Inflammatory macrophage treated with lipopolysaccharide for 4 hours (primary cell): ENCODE measurements at regions not wholly inside any gene's neighbourhood (a gene's known extent, or its start where the extent isn't known, plus 50 kb on each side); places are given as distances from the start of the nearest gene placed in this dataset.

Source experiments
- DNase-seq: peaks from one replicate; pipeline ENCODE4 v3.0.0-alpha.2; 2020

- no peak for DNase-seq
Observed at GRCh38 chr3:193938613-193939012, 197.3 kb upstream of the HES1 start.

- no peak for DNase-seq
Observed at GRCh38 chr3:193939527-193939926, 196.4 kb upstream of the HES1 start.

- DNase-seq = no peak
Observed at GRCh38 chr3:193940526-193940925, 195.4 kb upstream of the HES1 start.

- DNase-seq = no peak
Observed at GRCh38 chr3:193941486-193941885, 194.5 kb upstream of the HES1 start.

GRCh38 chr3:193942516-193943055, 193.4 kb upstream of the HES1 start:
- no peak for DNase-seq

GRCh38 chr3:193943200-193943599, 192.7 kb upstream of the HES1 start:
- DNase-seq = no peak

- DNase-seq = no peak
Observed at GRCh38 chr3:193943851-193944517, 192.0 kb upstream of the HES1 start.

GRCh38 chr3:193944518-193944884, 191.4 kb upstream of the HES1 start:
- no peak for DNase-seq

GRCh38 chr3:193945143-193945542, 190.8 kb upstream of the HES1 start:
- no peak for DNase-seq

- no peak for DNase-seq
Observed at GRCh38 chr3:193946945-193947344, 189.0 kb upstream of the HES1 start.

GRCh38 chr3:193947596-193947995, 188.4 kb upstream of the HES1 start:
- DNase-seq = no peak

- DNase-seq = no peak
Observed at GRCh38 chr3:193948459-193948858, 187.5 kb upstream of the HES1 start.

GRCh38 chr3:193951859-193952258, 184.1 kb upstream of the HES1 start:
- DNase-seq = no peak

GRCh38 chr3:193954752-193955151, 181.2 kb upstream of the HES1 start:
- no peak for DNase-seq

GRCh38 chr3:193955719-193956118, 180.2 kb upstream of the HES1 start:
- DNase-seq = no peak

- no peak for DNase-seq
Observed at GRCh38 chr3:193959861-193960260, 176.1 kb upstream of the HES1 start.

- DNase-seq = no peak
Observed at GRCh38 chr3:193960487-193961274, 175.3 kb upstream of the HES1 start.

- no peak for DNase-seq
Observed at GRCh38 chr3:193962986-193963685, 172.8 kb upstream of the HES1 start.

GRCh38 chr3:193963808-193964516, 172.0 kb upstream of the HES1 start:
- DNase-seq = peak; percentile 49

- DNase-seq = no peak
Observed at GRCh38 chr3:193964517-193964880, 171.4 kb upstream of the HES1 start.

GRCh38 chr3:193968380-193968974, 167.5 kb upstream of the HES1 start:
- peak; percentile 64 for DNase-seq

- peak; percentile 55 for DNase-seq
Observed at GRCh38 chr3:193970131-193970772, 165.7 kb upstream of the HES1 start.
